HG03135 (cell line): ENCODE measurements at regions not wholly inside any gene's neighbourhood (a gene's known extent, or its start where the extent isn't known, plus 50 kb on each side); places are given as distances from the start of the nearest gene placed in this dataset.
"Not testable (repeated sequence)": the region's sequence is repeated elsewhere in the genome, so short reads cannot be mapped to it uniquely, and the experiment has no call there.

ENCODE experiments used
- ATAC-seq: cut with Tn5 transposase; IDR thresholded peaks from one replicate; pipeline ENCODE4 v1.9.1; 2021; ENCODE audit warnings: mild to moderate bottlenecking, moderate library complexity; ENCODE audit not compliant: unreplicated experiment

GRCh38 chr1:222077206-222077605 lies 335.3 kb upstream of the DUSP10 start:
- no peak for ATAC-seq

DNA sequence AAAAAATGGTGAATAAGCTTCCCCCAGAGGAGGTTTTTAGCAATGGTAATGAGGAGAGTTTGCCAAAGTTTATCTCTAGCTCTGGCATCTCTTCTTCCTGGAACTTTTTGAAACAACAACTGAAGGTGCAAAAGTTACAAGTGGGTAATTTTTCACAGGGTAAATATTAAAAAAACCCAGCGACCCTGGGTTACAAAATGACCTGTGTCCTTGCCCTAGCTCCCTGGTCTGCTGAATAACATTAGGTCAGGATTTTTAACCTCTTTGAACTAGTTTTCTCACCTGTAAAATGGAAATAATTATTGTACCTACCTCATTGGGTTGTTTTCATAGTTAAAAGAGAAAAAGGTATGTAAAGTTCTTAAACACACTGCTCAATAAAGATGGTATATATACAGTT lies 332.4 kb upstream of the DUSP10 start:
- no peak for ATAC-seq

- no peak for ATAC-seq
Measured at GRCh38 chr1:222073307-222073995, 331.6 kb upstream of the DUSP10 start.

DNA sequence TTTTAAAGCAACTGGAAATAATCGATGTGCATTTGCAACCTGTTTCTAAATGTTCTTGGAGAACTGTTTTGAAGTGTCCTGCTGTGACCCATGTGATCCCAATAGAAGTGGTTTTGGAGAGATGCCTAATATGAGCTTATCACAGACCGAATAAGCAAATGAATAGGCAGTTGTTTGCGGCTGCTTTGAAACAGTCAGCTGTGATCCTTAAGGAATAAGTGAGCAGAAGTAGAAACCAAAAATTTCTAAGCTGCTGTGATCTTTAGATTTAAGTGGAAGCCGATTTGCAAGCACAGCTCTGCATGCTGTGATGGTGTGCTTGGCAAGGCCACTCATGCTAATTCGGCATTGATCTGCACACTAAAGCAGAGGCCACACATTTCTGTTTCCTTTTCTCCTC lies 329.5 kb upstream of the DUSP10 start:
- no peak for ATAC-seq

DNA sequence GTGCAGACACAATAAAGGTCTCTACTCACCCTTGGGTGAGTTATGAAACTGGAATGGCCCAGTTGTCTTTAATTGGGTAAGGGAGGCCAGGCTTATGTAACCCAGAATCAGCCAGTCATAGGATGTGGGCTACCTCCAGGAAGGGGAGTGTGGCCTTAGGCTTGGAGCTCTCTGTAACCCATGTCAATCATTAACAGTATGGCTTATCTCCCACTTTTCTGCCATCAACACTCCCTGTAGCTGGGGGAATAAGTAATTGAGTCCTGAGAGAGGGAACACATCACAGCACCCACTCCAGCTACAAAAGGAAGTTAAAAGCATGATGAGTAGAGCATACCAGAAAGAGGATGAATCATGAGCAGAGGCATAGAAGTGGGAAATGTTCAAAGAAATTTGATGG lies 327.0 kb upstream of the DUSP10 start:
- ATAC-seq = no peak

DNA sequence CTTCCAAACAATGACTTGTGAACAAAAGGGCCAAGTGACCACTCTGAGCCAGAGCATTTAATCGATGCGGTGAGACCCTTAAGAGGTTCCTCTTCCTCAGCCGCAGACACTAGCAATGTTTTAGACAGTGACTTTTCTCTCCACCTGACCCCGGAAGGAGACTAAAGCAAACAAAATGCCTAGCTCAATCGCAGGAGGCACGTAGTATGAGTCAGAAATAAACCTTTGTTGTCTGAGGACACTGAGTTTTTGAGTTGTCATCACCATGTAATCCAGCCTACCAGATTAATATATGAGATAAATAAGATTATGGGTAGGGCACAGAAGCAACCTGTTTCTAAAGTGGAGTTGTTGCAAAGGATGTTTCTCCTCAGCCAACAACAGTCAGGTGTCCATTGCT lies 326.2 kb upstream of the DUSP10 start:
- ATAC-seq = no peak

GRCh38 chr1:222066539-222066938 lies 324.6 kb upstream of the DUSP10 start:
- no peak for ATAC-seq

- no peak for ATAC-seq
Measured at GRCh38 chr1:222065234-222065633, 323.3 kb upstream of the DUSP10 start.

- ATAC-seq = no peak
Measured at GRCh38 chr1:222064388-222065211, 322.7 kb upstream of the DUSP10 start.

GRCh38 chr1:222062640-222063039 lies 320.8 kb upstream of the DUSP10 start:
- no peak for ATAC-seq

DNA sequence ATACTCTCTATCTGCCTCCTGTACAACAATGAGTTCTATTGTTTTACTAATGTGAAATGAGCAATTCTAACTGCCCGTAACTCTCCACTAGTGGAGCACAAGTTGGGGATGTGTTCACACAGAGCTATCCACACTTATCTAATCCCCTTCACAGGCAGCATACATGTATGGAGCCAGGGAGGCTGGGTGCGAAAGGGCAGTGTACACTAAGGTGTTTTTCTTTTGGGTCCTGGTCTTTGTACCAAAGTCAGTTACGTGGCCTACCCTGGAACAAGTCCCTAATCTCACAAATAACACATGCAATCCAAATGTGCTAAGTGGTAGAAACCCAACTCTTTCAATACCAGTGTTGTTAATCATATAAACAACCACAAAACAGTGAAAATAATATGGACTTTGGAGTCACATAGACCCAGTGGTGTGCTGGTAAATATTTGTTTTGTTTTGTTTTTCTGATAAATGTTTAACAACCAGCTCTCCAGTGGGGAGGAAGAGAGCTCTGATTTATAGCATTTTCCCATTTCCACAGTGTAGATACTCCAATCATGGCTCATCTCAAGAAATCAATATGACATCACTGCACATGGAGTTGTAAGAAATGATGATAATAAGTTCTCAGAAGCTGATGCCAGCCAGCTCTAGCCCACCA lies 319.9 kb upstream of the DUSP10 start:
- no peak for ATAC-seq

DNA sequence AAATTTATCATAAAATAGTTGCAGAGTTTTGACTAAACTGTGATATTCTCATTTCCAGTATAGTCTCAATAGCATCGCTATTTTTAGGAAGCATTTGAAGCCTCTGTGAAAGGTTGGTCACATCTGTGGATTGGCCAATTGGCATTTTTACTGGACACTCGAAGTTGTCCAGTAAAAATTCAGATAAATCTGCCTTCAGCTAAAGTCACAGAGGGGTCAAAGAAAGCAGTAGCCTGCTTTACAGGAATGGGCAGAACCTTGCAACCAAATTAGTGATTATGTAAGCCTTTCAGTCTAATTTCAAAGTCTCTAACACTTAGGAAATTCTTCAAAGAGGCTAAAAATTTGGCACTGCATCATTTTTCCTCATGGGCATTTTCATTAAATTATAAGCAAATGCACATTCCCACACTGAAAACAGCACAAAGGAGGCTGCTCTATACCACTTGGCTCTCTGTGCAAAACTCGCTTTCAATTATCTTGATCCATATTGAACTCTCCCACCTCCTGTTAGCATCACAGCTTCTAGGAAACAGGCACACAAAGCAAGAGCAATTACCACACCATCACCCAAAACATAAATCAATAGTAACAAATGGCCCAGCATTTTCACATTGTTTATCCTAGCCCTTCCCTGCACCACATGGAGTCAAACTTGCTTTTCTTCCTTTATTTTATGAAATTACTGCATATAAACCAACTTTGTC lies 318.5 kb upstream of the DUSP10 start:
- ATAC-seq = no peak

GRCh38 chr1:222058249-222058648 lies 316.4 kb upstream of the DUSP10 start:
- ATAC-seq = no peak

DNA sequence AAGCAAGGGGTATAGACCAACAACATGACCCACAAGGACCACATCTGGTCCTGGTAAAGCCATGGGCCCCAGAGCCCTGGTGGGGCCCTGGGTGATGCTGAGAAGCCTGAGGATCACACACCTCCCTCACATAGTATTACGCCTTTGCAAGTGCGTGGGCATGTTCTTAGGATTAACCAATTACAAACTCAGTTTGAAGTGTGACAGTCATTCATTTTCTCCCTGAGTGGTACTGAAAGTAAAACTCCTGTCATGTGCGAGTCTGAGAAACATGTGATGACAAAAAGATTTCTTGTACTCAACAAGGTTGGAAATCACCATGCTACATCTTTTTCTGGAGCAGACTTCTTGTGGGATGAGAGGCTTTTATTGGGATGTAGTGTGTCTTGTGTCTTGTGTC lies 315.3 kb upstream of the DUSP10 start:
- ATAC-seq = no peak

GRCh38 chr1:222054416-222054815 lies 312.5 kb upstream of the DUSP10 start:
- ATAC-seq = no peak

GRCh38 chr1:222053790-222054294 lies 312.0 kb upstream of the DUSP10 start:
- ATAC-seq = no peak

- not testable (repeated sequence) for ATAC-seq
Measured at GRCh38 chr1:222051311-222051710, 309.4 kb upstream of the DUSP10 start.

DNA sequence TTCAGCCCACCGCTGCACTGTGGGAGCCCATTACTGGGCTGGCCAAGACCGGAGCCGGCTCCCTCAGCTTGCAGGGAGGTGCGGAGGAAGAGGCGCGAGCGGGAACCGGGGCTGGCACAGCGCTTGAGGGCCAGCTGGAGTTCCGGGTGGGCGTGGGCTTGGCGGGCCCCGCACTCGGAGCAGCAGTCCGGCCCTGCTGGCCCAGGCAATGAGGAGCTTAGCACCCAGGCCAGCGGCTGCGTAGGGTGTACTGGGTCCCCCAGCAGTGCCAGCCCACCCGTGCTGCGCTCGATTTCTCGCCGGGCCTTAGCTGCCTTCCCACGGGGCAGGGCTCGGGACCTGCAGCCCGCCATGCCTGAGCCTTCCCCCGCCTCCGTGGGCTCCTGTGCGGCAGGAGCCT lies 307.8 kb upstream of the DUSP10 start:
- not testable (repeated sequence) for ATAC-seq

GRCh38 chr1:222049176-222049575 lies 307.3 kb upstream of the DUSP10 start:
- no peak for ATAC-seq

DNA sequence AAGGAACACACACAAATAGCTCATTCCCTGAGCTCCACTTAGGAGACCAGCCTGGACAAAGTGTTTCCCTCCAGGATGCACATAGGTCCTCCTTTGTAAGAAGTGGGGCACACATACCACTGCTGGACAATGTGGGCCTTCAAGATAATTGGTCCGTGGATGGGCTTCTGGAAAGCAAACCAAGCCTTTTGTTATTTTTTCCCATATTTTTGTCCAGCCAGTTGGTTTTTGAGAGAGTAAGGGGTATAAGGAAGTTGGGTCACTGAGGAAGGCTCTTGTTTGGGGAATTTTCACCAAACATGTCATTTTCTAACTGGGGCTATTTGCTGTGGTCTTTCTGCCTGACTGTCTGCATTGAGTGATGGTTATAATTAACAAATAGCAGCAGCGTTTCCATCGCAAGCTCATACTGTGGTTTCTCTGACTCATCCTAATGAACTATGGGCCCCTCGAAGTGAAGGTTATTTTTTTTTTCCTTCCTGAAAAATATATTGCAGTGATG lies 306.3 kb upstream of the DUSP10 start:
- peak; percentile 89 for ATAC-seq

DNA sequence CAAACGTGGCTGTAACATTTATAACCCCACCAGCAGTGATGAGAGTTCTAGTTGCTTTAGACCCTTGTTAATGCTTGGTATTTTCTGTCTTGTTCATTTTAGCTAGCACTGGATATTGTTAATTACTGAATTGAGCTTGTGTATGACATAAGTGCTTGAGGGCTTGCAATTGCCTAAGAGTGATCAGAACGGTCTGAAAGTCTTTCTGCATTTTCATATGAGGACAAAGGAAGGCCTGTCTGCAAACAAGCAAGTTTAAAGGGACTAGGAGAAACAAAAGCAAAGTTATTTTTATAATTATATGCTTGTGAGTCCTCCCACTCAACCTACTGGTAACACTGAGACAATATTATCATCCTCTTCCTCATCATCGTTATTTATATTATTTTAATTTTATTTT lies 305.5 kb upstream of the DUSP10 start:
- ATAC-seq = no peak
